ENCODE measurements at regions not wholly inside any gene's neighbourhood (a gene's known extent, or its start where the extent isn't known, plus 50 kb on each side); places are given as distances from the start of the nearest gene placed in this dataset.

GRCh38 chr14:93847473-93847872, 59.2 kb upstream of the PRIMA1 start:
- TF ChIP-seq CTCF (IDR thresholded peaks at IDR 0.05; ENCODE audit: poor library complexity) (no peak), EZH2phosphoT487 (IDR thresholded peaks at IDR 0.05; ENCODE audit: low read depth, severe bottlenecking, unreplicated experiment) (no peak)
